ENCODE measurements at regions not wholly inside any gene's neighbourhood (a gene's known extent, or its start where the extent isn't known, plus 50 kb on each side); places are given as distances from the start of the nearest gene placed in this dataset.

- TF ChIP-seq CTCF (IDR thresholded peaks at IDR 0.05) (no peak), POLR2A (IDR thresholded peaks at IDR 0.05) (no peak), EP300 (IDR thresholded peaks at IDR 0.05) (no peak)
Observed at GRCh38 chr20:60261333-60261732, 303.1 kb downstream of the CDH26 start.
